ENCODE measurements at regions not wholly inside any gene's neighbourhood (a gene's known extent, or its start where the extent isn't known, plus 50 kb on each side); places are given as distances from the start of the nearest gene placed in this dataset.

DNA sequence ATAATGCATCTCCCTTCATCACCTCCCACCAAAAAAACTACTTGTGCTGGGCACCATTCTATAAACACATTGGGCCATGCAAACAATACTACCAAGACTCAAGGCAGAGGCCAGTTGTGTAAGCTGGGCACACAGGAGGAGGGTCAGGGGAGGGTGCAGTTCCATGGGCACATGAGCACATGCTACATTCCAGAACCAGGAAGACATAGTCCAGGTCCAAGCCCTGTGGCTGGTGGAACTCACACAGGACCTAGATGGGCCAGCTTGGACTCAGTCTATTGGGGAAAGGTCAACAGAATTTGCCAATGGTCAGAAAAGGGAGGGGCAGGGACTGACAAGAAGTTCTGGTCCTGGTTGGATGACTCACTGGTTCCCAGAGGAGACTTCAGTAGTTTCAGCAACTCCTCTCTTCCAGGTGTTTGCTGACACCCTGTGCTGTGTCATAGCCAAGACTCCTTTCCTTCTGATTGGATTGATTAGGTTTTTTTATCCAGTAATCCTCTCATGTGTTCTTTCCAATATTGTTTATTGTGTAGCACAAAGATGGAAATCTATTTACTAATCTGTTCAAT is 249.7 kb downstream of the C1orf94 start:
- Histone ChIP-seq H3K9me2 (ENCODE audit: insufficient read depth) (no peaks in the 10 kb centered on the region), H3K27ac (ENCODE audit: low read depth, low read length) (no peak overlapping the region), H3K9me3 (ENCODE audit: control insufficient read depth in 1 of 2, insufficient read depth in 1 of 2, low read depth in 1 of 2, low read length in 2 of 2) (no peaks in the 10 kb centered on the region), H3K27me3 (ENCODE audit: insufficient read depth, low read length) (peaks cover 24% of the 10 kb centered on the region), H3K79me2 (ENCODE audit: insufficient read depth, low read length) (no peaks in the 10 kb centered on the region), H4K20me1 (ENCODE audit: insufficient read depth) (no peaks in the 10 kb centered on the region), H3K36me3 (ENCODE audit: control insufficient read depth in 1 of 2, insufficient read depth in 2 of 2, low read length in 2 of 2) (no peaks in the 10 kb centered on the region), H2AFZ (ENCODE audit: low read depth, low read length, poor library complexity, severe bottlenecking) (no peak overlapping the region), H3K4me2 (ENCODE audit: low read length) (no peak overlapping the region), H3K9ac (ENCODE audit: low read length) (no peak overlapping the region), H3K4me1 (ENCODE audit: control insufficient read depth in 1 of 2, insufficient read depth in 2 of 2, low read length in 2 of 2) (no peaks in the 10 kb centered on the region), H3K4me3 (replicated peaks in 1 of 2; ENCODE audit: low read depth in 1 of 2, low read length in 2 of 2) (no peak overlapping the region)
- DNase-seq (ENCODE audit: low read depth, low spot score) = no peak
- CTCF ChIA-PET = no interaction called here
- RAD21 ChIA-PET (ENCODE audit: low non-redundant PET in 1 of 2, low total read pairs in 2 of 2, uncharacterized antibody in 2 of 2, unreplicated experiment in 2 of 2) = no interaction called here
- ATAC-seq = no peak
- intact Hi-C loops (cut with micrococcal nuclease) = no loop called here
- POLR2A ChIA-PET = no interaction called here
- no peak for TF ChIP-seq CBX3 (IDR thresholded peaks at IDR 0.05; ENCODE audit: low read depth)
- TF ChIP-seq JUND (IDR thresholded peaks at IDR 0.05) = no peak
- TF ChIP-seq, protein P1, sequence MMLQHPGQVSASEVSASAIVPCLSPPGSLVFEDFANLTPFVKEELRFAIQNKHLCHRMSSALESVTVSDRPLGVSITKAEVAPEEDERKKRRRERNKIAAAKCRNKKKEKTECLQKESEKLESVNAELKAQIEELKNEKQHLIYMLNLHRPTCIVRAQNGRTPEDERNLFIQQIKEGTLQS (IDR thresholded peaks at IDR 0.05) = no peak
- no peak for TF ChIP-seq POLR2A (IDR thresholded peaks at IDR 0.05; ENCODE audit: borderline replicate concordance, extremely low read depth, insufficient read depth, insufficient read length)
- TF ChIP-seq, protein P2, sequence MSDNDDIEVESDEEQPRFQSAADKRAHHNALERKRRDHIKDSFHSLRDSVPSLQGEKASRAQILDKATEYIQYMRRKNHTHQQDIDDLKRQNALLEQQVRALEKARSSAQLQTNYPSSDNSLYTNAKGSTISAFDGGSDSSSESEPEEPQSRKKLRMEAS (IDR thresholded peaks at IDR 0.05) = no peak
- TF ChIP-seq TCF7L2 (IDR thresholded peaks at IDR 0.05; ENCODE audit: borderline replicate concordance, extremely low read depth, insufficient read depth, insufficient read length) = no peak
- no peak for TF ChIP-seq ZFX (IDR thresholded peaks at IDR 0.05)
- TF ChIP-seq ELF1 (IDR thresholded peaks at IDR 0.05; ENCODE audit: borderline replicate concordance, low read depth) = no peak
- no peak for TF ChIP-seq POLR2AphosphoS5 (IDR thresholded peaks at IDR 0.05; ENCODE audit: low read depth, low read length)
- no TSS peak for BruUV-seq (replicated peaks)

DNA sequence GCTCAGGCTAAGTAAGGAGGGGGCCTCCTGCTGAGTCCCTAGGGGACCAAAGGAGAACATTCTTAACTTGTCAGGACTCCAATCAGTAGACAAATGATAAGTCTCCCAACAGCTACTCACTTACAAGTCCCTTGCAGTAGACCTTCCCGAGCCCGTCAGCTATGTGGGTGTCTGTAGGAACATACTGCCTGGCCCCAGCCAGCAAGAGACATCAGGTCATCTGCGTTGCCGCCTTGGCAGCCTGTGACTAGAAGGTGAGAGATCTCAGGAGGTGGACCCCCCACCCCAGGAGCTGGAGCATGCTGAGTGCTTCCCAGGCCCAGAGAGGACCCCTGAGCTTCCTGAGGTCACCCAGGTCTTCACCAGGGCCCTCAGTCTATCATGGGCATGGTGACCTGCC is 250.5 kb downstream of the C1orf94 start:
- Histone ChIP-seq H3K4me1 (ENCODE audit: control insufficient read depth in 1 of 2, insufficient read depth in 2 of 2, low read length in 2 of 2) (no peaks in the 10 kb centered on the region), H3K4me3 (replicated peaks in 1 of 2; ENCODE audit: low read depth in 1 of 2, low read length in 2 of 2) (no peak overlapping the region), H3K9me2 (ENCODE audit: insufficient read depth) (no peaks in the 10 kb centered on the region), H3K79me2 (ENCODE audit: insufficient read depth, low read length) (no peaks in the 10 kb centered on the region), H3K4me2 (ENCODE audit: low read length) (no peak overlapping the region), H3K36me3 (ENCODE audit: control insufficient read depth in 1 of 2, insufficient read depth in 2 of 2, low read length in 2 of 2) (no peaks in the 10 kb centered on the region), H3K27ac (ENCODE audit: low read depth, low read length) (no peak overlapping the region), H2AFZ (ENCODE audit: low read depth, low read length, poor library complexity, severe bottlenecking) (no peak overlapping the region), H4K20me1 (ENCODE audit: insufficient read depth) (no peaks in the 10 kb centered on the region), H3K9ac (ENCODE audit: low read length) (no peak overlapping the region), H3K27me3 (ENCODE audit: insufficient read depth, low read length) (peaks cover 21% of the 10 kb centered on the region), H3K9me3 (ENCODE audit: control insufficient read depth in 1 of 2, insufficient read depth in 1 of 2, low read depth in 1 of 2, low read length in 2 of 2) (no peaks in the 10 kb centered on the region)
- no TSS peak for BruUV-seq (replicated peaks)
- intact Hi-C loops (cut with micrococcal nuclease) = no loop called here
- ATAC-seq = no peak
- RAD21 ChIA-PET (ENCODE audit: low non-redundant PET in 1 of 2, low total read pairs in 2 of 2, uncharacterized antibody in 2 of 2, unreplicated experiment in 2 of 2) = no interaction called here
- DNase-seq (ENCODE audit: low read depth, low spot score) = no peak
- CTCF ChIA-PET = no interaction called here
- TF ChIP-seq EGR1 (IDR thresholded peaks at IDR 0.05; ENCODE audit: low read depth) = no peak
- no peak for TF ChIP-seq CBX3 (IDR thresholded peaks at IDR 0.05; ENCODE audit: low read depth)
- TF ChIP-seq ELF1 (IDR thresholded peaks at IDR 0.05; ENCODE audit: borderline replicate concordance, low read depth) = no peak
- TF ChIP-seq SIN3A (IDR thresholded peaks at IDR 0.05; ENCODE audit: low read depth) = no peak
- TF ChIP-seq ZFX (IDR thresholded peaks at IDR 0.05) = no peak
- no peak for TF ChIP-seq ZNF274 (IDR thresholded peaks at IDR 0.05; ENCODE audit: low read depth, low read length)
- TF ChIP-seq SP1 (IDR thresholded peaks at IDR 0.05; ENCODE audit: low read depth) = no peak
- no peak for TF ChIP-seq YY1 (IDR thresholded peaks at IDR 0.05; ENCODE audit: extremely low read depth, insufficient replicate concordance, low read depth, low read length)
- POLR2A ChIA-PET = no interaction called here

Measured in HCT116 (cell line).